Right lobe of liver (tissue), 6 donors: ENCODE measurements at regions not wholly inside any gene's neighbourhood (a gene's known extent, or its start where the extent isn't known, plus 50 kb on each side); places are given as distances from the start of the nearest gene placed in this dataset.

Experiments
- ATAC-seq, 4 donors: fragments of 200-7000 bp; cut with Tn5 transposase; one replicate each; pipeline ENCODE4 v1.9.1; 2020; ENCODE audit warnings: mild to moderate bottlenecking in 4 of 4, moderate library complexity in 4 of 4
- DNase-seq, 3 donors: peaks; one replicate each; pipeline ENCODE4 v3.0.0-alpha.2; 2020
- H3K27ac ChIP-seq, 3 donors: fragments of 200-600 bp; one replicate each; pipeline ENCODE4 v1.8.0; 2022
- H3K27me3 ChIP-seq, 2 donors: fragments of 200-600 bp; one replicate each; pipeline ENCODE4 v1.8.0; 2022
- H3K36me3 ChIP-seq, 4 donors: fragments of 200-600 bp; sonication (generic) in 1 of 4; one replicate each; pipeline versions ENCODE4 v1.5.1 to v1.8.0; 2017 to 2022; ENCODE audit warnings: control low read depth in 1 of 4
- H3K4me1 ChIP-seq, 4 donors: fragments of 200-600 bp; sonication (generic) in 1 of 4; one replicate each; pipeline versions ENCODE4 v1.5.1 to v1.8.0; 2017 to 2022; ENCODE audit warnings: control low read depth in 1 of 4
- H3K4me3 ChIP-seq, 3 donors: fragments of 200-600 bp; one replicate each; pipeline ENCODE4 v1.8.0; 2022
- H3K9me3 ChIP-seq, 4 donors: fragments of 200-600 bp; sonication (generic) in 1 of 4; one replicate each; pipeline versions ENCODE4 v1.5.1 to v1.8.0; 2017 to 2022; ENCODE audit warnings: control low read depth in 1 of 4
- CTCF ChIP-seq, 4 donors: fragments of 200-600 bp in 3 of 4; fragments of 450-650 bp in 1 of 4; IDR thresholded peaks; one replicate each; pipeline versions ENCODE4 v1.5.1 to v1.8.0; 2016 to 2022; ENCODE audit warnings: antibody characterized with exemption in 4 of 4, mild to moderate bottlenecking in 2 of 4
- POLR2A ChIP-seq: fragments of 450-650 bp; IDR thresholded peaks from one replicate; pipeline ENCODE4 v1.6.1; 2017; ENCODE audit warnings: antibody characterized with exemption, mild to moderate bottlenecking
- WGBS: methylation state at CpG from one replicate; pipeline ENCODE4 v1.1.6; 2018; ENCODE audit warnings: low coverage, low lambda C conversion rate; ENCODE audit not compliant: insufficient coverage; ENCODE audit errors: missing lambda C conversion rate; 5-methylcytosine and 5-hydroxymethylcytosine counted together
- intact Hi-C, 2 donors: fragments of 100-400 bp; cut with DNase I; formaldehyde crosslinking; loops; one replicate each; pipeline versions ENCODE4 v1.11.2 to v1.14.1; 2022
- donor health status: DM: no; HTN: yes; CAD: no.
- donor health status: DM: no; HTN: no; CAD: no.
- donor health status: DM: no; HTN: no; CAD: no.
- donor health status: DM: no; HTN: yes; CAD: no.
- donor health status: DM: no; HTN: yes; CAD: no.

GRCh38 chr4:53801373-53801772, 210.1 kb upstream of the LNX1 start:
- 36% methylated on average over 3 of the region's 3 CpGs for WGBS
- Histone ChIP-seq H3K9me3 (no peaks in the 10 kb centered on the region), H3K36me3 (no peaks in the 10 kb centered on the region), H3K27me3 (no peaks in the 10 kb centered on the region), H3K4me1 (no peaks in the 10 kb centered on the region), H3K4me3 (no peak overlapping the region), H3K27ac (no peak overlapping the region)
- no peak for TF ChIP-seq POLR2A
- no peak for TF ChIP-seq CTCF (IDR thresholded peaks at IDR 0.05)
- no peak for DNase-seq
- intact Hi-C loops: no loop called here
- no peak for ATAC-seq

GRCh38 chr4:53800741-53801140, 209.5 kb upstream of the LNX1 start:
- H3K27ac ChIP-seq: no peak overlapping the region

GRCh38 chr4:53793096-53793495, 201.8 kb upstream of the LNX1 start:
- ATAC-seq: no peak
- intact Hi-C loops: no loop called here
- Histone ChIP-seq H3K36me3 (no peaks in the 10 kb centered on the region), H3K27me3 (no peaks in the 10 kb centered on the region), H3K27ac (no peak overlapping the region), H3K9me3 (no peaks in the 10 kb centered on the region), H3K4me3 (no peak overlapping the region), H3K4me1 (no peaks in the 10 kb centered on the region)
- no peak for DNase-seq
- 86% methylated on average over 3 of the region's 4 CpGs for WGBS
- TF ChIP-seq CTCF (IDR thresholded peaks at IDR 0.05) (no peak), POLR2A (no peak)

More at GRCh38 chr4:53800741-53801140, 209.5 kb upstream of the LNX1 start:
- intact Hi-C loops: no loop called here
- Histone ChIP-seq H3K36me3 (no peaks in the 10 kb centered on the region), H3K4me3 (no peak overlapping the region), H3K4me1 (no peaks in the 10 kb centered on the region), H3K9me3 (no peaks in the 10 kb centered on the region), H3K27me3 (no peaks in the 10 kb centered on the region)
- ATAC-seq (no peak), DNase-seq (no peak)
- TF ChIP-seq CTCF (IDR thresholded peaks at IDR 0.05): no peak
- no peak for TF ChIP-seq POLR2A
- 81% methylated on average over 3 of the region's 3 CpGs for WGBS

- H3K4me1 ChIP-seq: no peaks in the 10 kb centered on the region
- H3K4me3 ChIP-seq: no peak overlapping the region
- intact Hi-C loops: no loop called here
- no peaks in the 10 kb centered on the region for H3K36me3 ChIP-seq
- DNase-seq: no peak
- H3K27me3 ChIP-seq: no peaks in the 10 kb centered on the region
- ATAC-seq: no peak
- H3K9me3 ChIP-seq: no peaks in the 10 kb centered on the region
- TF ChIP-seq CTCF (IDR thresholded peaks at IDR 0.05) (no peak), POLR2A (no peak)
- no peak overlapping the region for H3K27ac ChIP-seq
These were observed 199.0 kb upstream of the LNX1 start for GRCh38 chr4:53790286-53790685.

GRCh38 chr4:53788621-53789020, 197.3 kb upstream of the LNX1 start:
- no peak for TF ChIP-seq POLR2A
- no peak for TF ChIP-seq CTCF (IDR thresholded peaks at IDR 0.05)
- DNase-seq: no peak
- no peaks in the 10 kb centered on the region for H3K36me3 ChIP-seq
- H3K4me3 ChIP-seq: no peak overlapping the region
- intact Hi-C loops: no loop called here
- WGBS: 82% methylated on average over 2 of the region's 3 CpGs
- no peak for ATAC-seq
- no peaks in the 10 kb centered on the region for H3K9me3 ChIP-seq
- H3K4me1 ChIP-seq: no peaks in the 10 kb centered on the region
- H3K27me3 ChIP-seq: no peaks in the 10 kb centered on the region
- no peak overlapping the region for H3K27ac ChIP-seq
